ENCODE measurements at regions not wholly inside any gene's neighbourhood (a gene's known extent, or its start where the extent isn't known, plus 50 kb on each side); places are given as distances from the start of the nearest gene placed in this dataset.

DNA sequence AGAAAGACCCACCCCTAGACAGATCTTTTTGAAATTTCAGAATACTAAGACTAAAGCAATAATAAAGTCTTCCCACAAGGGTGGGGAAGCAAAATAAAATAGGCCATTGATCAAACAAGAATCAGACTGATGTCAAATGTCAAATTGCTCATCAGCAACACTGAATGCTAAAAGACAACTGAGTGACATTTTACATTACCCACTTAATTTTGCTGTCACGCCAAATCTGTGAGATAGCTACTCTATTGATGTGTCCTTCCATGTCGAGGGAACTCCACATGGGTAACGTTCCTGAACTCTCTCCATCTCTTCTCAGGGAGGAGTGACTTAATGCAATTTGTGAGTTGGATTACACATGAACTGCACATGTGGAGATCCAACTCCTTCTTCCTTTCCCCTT, 271.7 kb upstream of the CAMK1G start:
- intact Hi-C loops (cut with DNase I) = no loop called here
- DNase-seq (ENCODE audit: low spot score in 2 of 2) = no peak
- TF ChIP-seq CTCF (IDR thresholded peaks at IDR 0.05) = no peak

GRCh38 chr1:209316929-209317328, 266.6 kb upstream of the CAMK1G start:
- no peaks in the 10 kb centered on the region for H3K27me3 ChIP-seq
- H3K4me3 ChIP-seq = no peak overlapping the region
- TF ChIP-seq CTCF (IDR thresholded peaks at IDR 0.05) = no peak
- no peaks in the 10 kb centered on the region for H3K36me3 ChIP-seq
- DNase-seq (ENCODE audit: low spot score in 2 of 2) = no peak
- intact Hi-C loops (cut with DNase I) = no loop called here
- H3K27ac ChIP-seq = no peak overlapping the region
- no peaks in the 10 kb centered on the region for H3K4me1 ChIP-seq
- H3K9me3 ChIP-seq = no peaks in the 10 kb centered on the region

More for the DNA sequence above, 271.7 kb upstream of the CAMK1G start:
- Histone ChIP-seq H3K27me3 (no peaks in the 10 kb centered on the region), H3K27ac (no peak overlapping the region), H3K9me3 (no peaks in the 10 kb centered on the region), H3K4me1 (no peaks in the 10 kb centered on the region), H3K36me3 (no peaks in the 10 kb centered on the region), H3K4me3 (no peak overlapping the region)

GRCh38 chr1:209318181-209319056, 265.1 kb upstream of the CAMK1G start:
- Histone ChIP-seq H3K27ac (no peak overlapping the region), H3K9me3 (no peaks in the 10 kb centered on the region), H3K36me3 (no peaks in the 10 kb centered on the region), H3K27me3 (no peaks in the 10 kb centered on the region), H3K4me1 (no peaks in the 10 kb centered on the region), H3K4me3 (no peak overlapping the region)
- no peak for TF ChIP-seq CTCF (IDR thresholded peaks at IDR 0.05)
- DNase-seq (ENCODE audit: low spot score in 2 of 2) = no peak
- intact Hi-C loops (cut with DNase I) = no loop called here

GRCh38 chr1:209319057-209319432, 264.5 kb upstream of the CAMK1G start:
- H3K4me1 ChIP-seq = no peaks in the 10 kb centered on the region
- DNase-seq (ENCODE audit: low spot score in 2 of 2) = no peak
- no peaks in the 10 kb centered on the region for H3K36me3 ChIP-seq
- H3K4me3 ChIP-seq = no peak overlapping the region
- no peaks in the 10 kb centered on the region for H3K27me3 ChIP-seq
- H3K9me3 ChIP-seq = no peaks in the 10 kb centered on the region
- H3K27ac ChIP-seq = no peak overlapping the region
- TF ChIP-seq CTCF (IDR thresholded peaks at IDR 0.05) = no peak
- intact Hi-C loops (cut with DNase I) = no loop called here

DNA sequence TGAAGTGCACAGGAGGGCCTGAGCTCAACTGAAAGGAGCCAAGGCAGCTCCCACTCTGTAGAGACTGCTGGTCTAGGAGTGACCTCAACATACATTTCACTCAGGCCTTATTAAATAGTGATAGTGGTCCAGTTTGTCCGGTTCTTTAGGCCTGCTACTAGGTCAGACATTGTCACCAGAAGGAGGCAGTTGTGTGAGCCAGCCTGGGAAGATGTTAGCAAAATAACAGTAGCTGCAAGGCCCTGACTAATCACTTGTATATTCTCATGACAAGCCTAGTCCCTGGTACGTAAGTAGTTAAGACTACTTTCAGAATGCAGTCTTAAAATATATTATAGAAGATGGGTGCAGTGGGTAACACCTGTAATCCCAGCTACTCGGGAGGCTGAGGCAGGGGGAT, 264.0 kb upstream of the CAMK1G start:
- intact Hi-C loops (cut with DNase I) = no loop called here
- Histone ChIP-seq H3K36me3 (no peaks in the 10 kb centered on the region), H3K9me3 (no peaks in the 10 kb centered on the region), H3K27me3 (no peaks in the 10 kb centered on the region), H3K4me3 (no peak overlapping the region), H3K27ac (no peak overlapping the region), H3K4me1 (no peaks in the 10 kb centered on the region)
- no peak for DNase-seq (ENCODE audit: low spot score in 2 of 2)
- TF ChIP-seq CTCF (IDR thresholded peaks at IDR 0.05) = no peak

Measured in ascending aorta (tissue), 2 donors.